Activated CD4-positive, alpha-beta T cell treated with anti-CD3 and anti-CD28 coated beads for 48 hours (primary cell): ENCODE measurements at regions not wholly inside any gene's neighbourhood (a gene's known extent, or its start where the extent isn't known, plus 50 kb on each side); places are given as distances from the start of the nearest gene placed in this dataset.

Source experiments
- DNase-seq: peaks from one replicate; pipeline ENCODE4 v3.0.0-alpha.2; 2020

GRCh38 chr1:165073185-165074007, 283.1 kb downstream of the LMX1A start:
- no peak for DNase-seq

DNA sequence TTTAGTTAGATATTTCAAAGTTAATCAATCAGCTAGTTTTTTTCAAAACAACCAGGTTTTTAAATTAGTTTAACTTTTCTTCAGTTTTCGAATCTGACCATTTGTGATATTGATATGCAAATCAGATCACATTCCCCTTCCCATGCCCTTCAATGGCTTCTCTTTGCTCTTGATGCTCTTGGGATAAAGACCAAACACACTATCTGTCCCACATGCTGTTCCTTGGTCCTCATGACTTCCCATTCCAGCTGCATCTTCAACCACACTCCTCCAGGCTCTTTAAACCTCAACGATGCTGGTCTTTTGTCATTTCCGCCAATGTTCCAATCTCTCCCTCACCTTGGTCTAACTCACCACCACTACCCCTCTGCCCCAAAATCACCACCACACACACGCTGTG, 285.8 kb downstream of the LMX1A start:
- DNase-seq = no peak

DNA sequence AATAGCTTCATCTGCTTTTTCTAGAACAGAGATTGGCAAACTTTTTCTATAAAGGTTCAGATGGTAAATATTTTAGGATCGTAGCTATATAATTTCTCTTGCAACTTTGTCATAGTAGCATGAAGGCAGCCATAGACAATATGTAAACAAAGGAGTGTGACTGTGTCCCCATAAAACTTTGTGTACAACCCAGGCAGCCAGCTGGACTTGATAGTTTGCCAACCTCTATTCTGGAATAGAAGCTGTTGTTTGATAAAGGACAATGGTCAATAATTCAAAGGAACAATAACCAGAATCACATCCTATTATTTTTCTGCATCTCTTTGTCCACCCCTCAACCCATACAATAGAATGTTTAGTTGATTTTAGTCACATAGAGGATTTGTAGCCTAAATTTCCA, 286.7 kb downstream of the LMX1A start:
- no peak for DNase-seq

DNA sequence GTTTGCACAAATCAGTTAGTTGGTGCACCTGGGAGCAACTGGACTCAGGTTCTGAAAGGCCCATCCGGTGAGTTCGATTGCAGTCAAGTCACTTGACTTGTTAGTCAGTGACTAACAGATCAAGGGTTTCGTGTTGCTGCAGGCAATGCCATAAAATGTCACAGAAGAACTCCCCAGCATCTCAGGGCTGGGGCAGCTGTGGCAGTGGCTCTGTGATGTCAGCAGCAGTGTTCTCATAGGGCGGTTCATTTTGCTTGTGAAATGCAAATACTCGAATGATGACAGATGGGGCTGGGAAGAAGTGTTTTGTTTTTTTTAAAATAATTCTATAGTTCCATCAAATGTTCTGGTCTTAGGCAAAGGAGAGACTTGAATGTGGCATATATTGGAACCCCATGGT, 287.8 kb downstream of the LMX1A start:
- no peak for DNase-seq

DNA sequence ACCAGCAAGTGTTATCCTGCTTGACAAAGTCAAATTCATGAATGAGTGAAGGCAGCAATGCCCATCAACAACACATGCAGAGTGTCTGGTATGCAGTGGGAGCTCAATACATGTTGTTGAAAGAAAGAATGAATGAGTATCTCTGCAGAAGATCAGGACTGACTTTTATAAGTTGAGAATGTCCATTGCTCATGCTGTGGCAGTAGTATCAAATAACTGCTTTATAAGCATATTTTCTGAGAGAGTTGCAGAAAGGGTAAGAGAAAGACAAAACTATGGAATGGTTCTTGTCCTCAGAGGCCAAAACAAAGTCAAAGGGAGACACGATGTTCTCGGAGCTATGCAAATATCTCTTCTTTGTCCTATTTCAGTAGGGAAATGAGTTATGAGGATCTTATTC, 288.7 kb downstream of the LMX1A start:
- no peak for DNase-seq

GRCh38 chr1:165063181-165063965, 293.1 kb downstream of the LMX1A start:
- DNase-seq = no peak

- no peak for DNase-seq
These were observed 294.2 kb downstream of the LMX1A start for GRCh38 chr1:165062346-165062745.

- no peak for DNase-seq
These were observed 296.2 kb downstream of the LMX1A start for GRCh38 chr1:165060285-165060793.

DNA sequence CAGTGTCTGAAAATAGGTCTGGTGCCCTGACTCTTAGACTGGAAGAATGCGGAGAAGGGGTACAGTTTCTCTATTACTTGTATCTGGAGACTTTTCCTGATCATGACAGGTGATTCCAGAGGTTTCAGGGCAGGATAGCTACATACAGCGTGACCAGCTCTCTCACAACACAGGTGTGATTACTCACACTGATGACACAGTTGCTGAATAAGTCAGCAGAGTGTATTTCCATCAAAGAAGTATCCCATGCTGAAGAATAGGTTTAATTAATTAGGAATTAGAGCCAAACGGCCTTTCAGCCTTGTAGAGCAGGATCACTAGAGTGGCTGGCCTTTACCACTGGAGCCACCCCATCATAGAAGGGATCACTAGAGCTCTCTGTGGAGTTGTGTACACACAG, 298.6 kb downstream of the LMX1A start:
- DNase-seq = no peak

- DNase-seq = no peak
These were observed 299.6 kb downstream of the LMX1A start for GRCh38 chr1:165056914-165057313.

DNA sequence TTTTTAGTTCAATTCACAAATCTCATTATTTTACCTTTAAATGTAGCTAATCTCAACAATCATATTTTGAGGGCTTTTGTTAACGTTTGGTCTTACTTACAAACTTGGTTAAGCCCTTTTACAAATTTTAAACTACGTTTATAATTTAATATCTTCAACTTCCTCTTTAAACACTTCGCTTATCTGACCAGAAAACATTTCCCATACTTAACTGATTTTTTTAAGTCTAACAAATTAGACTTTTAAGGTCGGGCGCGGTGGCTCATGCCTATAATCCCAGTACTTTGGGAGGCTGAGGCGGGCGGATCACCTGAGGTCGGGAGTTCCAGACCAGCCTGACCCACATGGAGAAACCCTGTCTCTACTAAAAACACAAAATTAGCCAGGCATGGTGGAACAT, 300.9 kb downstream of the LMX1A start:
- DNase-seq = no peak

- no peak for DNase-seq
These were observed 301.9 kb downstream of the LMX1A start for GRCh38 chr1:165054627-165055026.

GRCh38 chr1:165053351-165053750, 303.2 kb downstream of the LMX1A start:
- no peak for DNase-seq

- DNase-seq = no peak
These were observed 303.6 kb downstream of the LMX1A start for GRCh38 chr1:165052936-165053335.

DNA sequence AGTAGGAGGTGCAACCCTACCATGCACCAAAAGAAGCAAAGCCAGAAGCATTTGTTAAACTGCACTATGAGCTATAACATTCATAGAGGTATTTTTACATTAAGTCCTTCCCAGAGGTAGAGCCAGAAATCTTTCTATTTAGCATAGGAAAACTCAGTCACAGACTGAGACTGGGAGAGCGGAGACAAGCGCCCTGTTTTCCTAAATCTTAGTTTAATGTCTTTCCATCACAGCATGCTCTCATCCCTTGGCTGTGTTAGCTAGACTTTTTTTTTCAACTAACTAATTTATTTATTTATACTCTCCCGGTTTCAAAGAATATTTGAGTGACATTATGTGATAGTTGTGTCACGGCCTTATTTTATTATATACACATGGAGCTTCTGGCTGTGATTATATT, 304.1 kb downstream of the LMX1A start:
- no peak for DNase-seq

DNA sequence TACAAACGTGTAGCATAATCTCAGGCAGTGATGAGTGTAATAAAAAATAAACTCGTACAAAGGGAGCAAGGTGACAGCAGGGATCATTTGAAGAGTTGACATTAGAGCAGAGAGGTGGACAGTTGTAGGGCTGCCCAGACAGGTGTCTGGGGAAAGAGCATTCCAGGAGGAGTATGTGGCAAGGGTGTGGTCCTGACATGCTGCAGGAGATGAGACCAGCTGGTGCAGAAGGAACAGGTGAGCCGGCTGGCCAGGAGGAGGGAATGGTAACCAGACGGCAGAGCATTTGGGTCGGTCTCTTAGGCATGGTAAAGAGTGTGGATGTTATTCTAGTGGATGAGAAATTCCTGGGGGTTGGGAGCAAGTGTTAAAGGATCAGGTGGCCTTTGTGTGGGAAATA, 306.3 kb downstream of the LMX1A start:
- no peak for DNase-seq

DNA sequence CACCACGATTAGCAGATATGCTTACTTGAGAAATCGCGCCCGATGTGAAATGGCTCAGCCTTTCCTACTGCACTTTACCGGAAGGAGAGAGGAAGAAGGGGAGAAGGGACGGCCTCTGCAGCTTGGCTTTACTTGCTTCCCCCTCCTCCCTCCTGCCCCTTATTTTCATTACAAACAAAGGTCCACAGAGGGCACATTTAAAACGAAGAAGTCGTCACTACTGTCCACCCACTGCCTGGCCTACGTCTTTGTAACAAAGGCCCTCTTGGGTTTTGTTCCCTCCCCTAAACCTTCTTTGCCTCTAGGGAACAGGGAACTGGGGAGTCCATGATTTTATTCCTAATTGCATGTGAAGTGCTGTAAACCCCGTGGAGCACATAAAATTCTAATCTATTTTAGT, 308.5 kb downstream of the LMX1A start:
- DNase-seq = no peak

- DNase-seq = no peak
These were observed 310.6 kb downstream of the LMX1A start for GRCh38 chr1:165045902-165046301.

DNA sequence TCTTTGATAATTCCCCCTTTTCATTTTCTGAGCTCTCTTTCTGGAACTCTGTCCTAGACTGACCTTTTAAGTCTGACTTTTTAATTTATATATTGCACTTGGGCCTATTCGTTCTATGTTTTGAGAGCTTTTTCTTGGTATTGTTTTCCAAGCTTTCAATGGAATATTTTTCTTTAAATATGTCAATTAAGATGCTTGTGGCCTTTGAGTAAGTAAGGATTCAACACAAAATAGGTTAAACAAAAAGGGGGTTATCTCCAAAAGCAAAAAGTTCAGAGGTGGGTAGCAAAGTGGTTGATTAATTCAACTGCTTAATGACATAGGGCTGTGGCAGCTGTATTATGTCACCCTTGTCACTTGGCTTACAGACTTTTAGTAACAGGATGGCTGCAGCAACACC, 315.9 kb downstream of the LMX1A start:
- no peak for DNase-seq

- DNase-seq = no peak
These were observed 316.5 kb downstream of the LMX1A start for GRCh38 chr1:165039996-165040395.

DNA sequence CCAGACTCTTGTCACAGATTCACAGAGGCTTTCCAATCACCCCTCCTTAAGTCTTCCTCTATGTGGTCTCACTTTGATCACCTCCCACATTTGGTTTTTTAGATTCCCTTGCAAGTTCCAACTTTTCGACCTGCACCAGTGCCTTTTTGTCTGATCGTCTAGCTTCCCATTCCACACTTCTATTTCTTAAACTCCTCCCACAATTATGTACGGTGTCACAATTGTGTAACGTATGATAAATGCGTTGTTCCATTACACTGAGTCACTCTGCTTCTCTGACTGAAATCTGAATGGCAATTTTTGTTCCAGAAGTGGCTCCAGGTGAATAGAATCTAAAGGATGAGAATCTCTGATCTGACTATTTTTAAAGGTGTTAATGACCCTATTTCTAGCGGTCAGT, 320.1 kb downstream of the LMX1A start:
- DNase-seq = no peak

DNA sequence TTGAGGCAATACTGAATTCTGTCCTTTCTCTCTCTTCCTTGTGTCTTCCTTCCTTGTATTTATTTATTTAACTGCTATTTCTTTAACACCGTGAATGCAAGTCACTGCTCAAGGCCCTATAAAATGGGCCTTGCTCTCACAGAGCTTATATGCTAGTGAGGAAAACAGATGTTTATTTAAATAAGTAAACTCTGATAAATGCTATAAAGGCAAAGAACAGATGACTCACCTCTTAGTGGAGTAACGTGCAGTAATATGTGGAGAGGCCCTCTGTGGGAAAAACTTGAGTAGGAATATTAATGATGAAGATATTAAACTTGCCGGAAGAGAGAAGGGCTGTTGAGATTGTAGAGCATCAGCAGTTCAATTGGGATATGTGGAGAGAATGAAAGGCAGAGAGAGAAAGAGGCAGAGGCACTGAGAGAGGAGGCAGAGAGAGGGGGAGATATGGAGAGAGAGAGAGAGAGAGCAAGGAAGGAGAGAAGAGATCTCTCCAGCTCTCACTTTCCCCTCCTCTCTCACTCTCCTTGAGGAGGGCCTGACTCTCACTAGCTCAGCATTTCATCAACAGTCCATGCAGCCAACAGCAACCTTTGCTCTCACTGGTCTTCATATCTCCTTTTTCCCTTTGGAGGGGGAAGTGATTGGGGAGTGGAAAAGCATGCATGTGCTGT, 322.2 kb downstream of the LMX1A start:
- no peak for DNase-seq

- no peak for DNase-seq
These were observed 325.5 kb downstream of the LMX1A start for GRCh38 chr1:165031001-165031400.

DNA sequence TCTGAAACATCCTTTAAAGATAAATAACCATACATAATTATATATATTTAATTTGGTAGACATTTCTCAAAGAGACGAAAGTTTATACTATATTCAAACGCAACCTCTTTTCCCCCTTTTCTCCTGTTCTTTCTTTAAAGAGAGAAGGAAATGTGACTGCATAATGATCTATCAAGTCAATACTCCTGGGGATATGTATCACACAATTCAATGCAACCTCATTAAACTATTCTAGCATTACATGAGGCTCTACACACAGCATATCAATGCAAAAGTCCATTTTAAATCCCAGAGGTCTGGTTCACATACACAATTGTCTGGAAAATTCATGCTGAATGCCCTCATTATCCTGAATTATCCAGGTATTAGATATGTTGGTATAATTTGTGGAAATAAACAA, 330.7 kb downstream of the LMX1A start:
- no peak for DNase-seq
